ENCODE measurements at regions not wholly inside any gene's neighbourhood (a gene's known extent, or its start where the extent isn't known, plus 50 kb on each side); places are given as distances from the start of the nearest gene placed in this dataset.
A peak's percentile ranks its signal among the peaks of the same experiment; 100 is the strongest.

GRCh38 chr9:107214915-107215314 is 68.2 kb upstream of the RAD23B start:
- peak overlapping the region; percentile 45; the same call in 1 of the 2 replicates for H3K18ac ChIP-seq (ENCODE audit: low read depth, low read length)
- H3K4me1 ChIP-seq (ENCODE audit: control insufficient read depth, insufficient read depth, low read length): peaks cover 8% of the 10 kb centered on the region
- H3K14ac ChIP-seq (replicated peaks; ENCODE audit: low read depth, low read length): peak overlapping the region; percentile 26; the same call in 1 of the 2 replicates
- WGBS, 2 experiments (ENCODE audit: extremely low coverage in 2 of 2, insufficient read length in 1 of 2): no CpG with 5 or more reads among the region's 2 CpGs
- no peak overlapping the region for H3K4ac ChIP-seq (ENCODE audit: low read depth, low read length)
- H3K9me3 ChIP-seq (ENCODE audit: control insufficient read depth, insufficient read depth, low read length): no peaks in the 10 kb centered on the region
- in situ Hi-C loops (cut with MboI; ENCODE audit: low sequenced_read_pairs) (no loop called here), intact Hi-C loops (cut with micrococcal nuclease) (no loop called here), dilution Hi-C loops (cut with HindIII; ENCODE audit: low sequenced_read_pairs, unreplicated experiment) (no loop called here)
- no peak for TF ChIP-seq BHLHE40 (IDR thresholded peaks at IDR 0.05; ENCODE audit: low read depth, low read length)
- TF ChIP-seq MAFK (IDR thresholded peaks at IDR 0.05; ENCODE audit: low read depth, low read length): peak; percentile 45
- H4K8ac ChIP-seq (ENCODE audit: low read depth in 2 of 2, low read length in 2 of 2): no peak overlapping the region
- peak overlapping the region; percentile 1; the same call in 1 of the 3 replicates for H2BK15ac ChIP-seq (ENCODE audit: low read depth, low read length)
- peaks cover 3% of the 10 kb centered on the region; the same call in 1 of the 2 replicates for H3K9me1 ChIP-seq (ENCODE audit: insufficient read depth, low read length)
- peak; percentile 26 for DNase-seq
- H2AFZ ChIP-seq (replicated peaks; ENCODE audit: low read length, poor library complexity): no peak overlapping the region
- H3K23ac ChIP-seq (ENCODE audit: low read depth, low read length): no peak overlapping the region
- H3K27me3 ChIP-seq (ENCODE audit: control insufficient read depth, insufficient read depth, low read length): no peaks in the 10 kb centered on the region
- no peak overlapping the region; the same call in 1 of the 2 replicates for H3K4me2 ChIP-seq (ENCODE audit: low read depth, low read length)
- H2BK20ac ChIP-seq (ENCODE audit: low read depth, low read length): peak overlapping the region; percentile 49; the same call in 1 of the 2 replicates
- no peak overlapping the region; the same call in 1 of the 2 replicates for H2AK5ac ChIP-seq (ENCODE audit: low read depth, low read length)
- H3K36me3 ChIP-seq (ENCODE audit: control insufficient read depth, insufficient read depth, low read length): no peaks in the 10 kb centered on the region
- H3K27ac ChIP-seq (ENCODE audit: insufficient read depth, low read length): no peak overlapping the region
- H3K4me3 ChIP-seq (ENCODE audit: insufficient read depth, low read depth, low read length): no peak overlapping the region
- POLR2A ChIA-PET (ENCODE audit: unreplicated experiment): no interaction called here
- CTCF ChIA-PET: no interaction called here
- ATAC-seq (ENCODE audit: low read depth): peak; percentile 58
- BruUV-seq (replicated peaks): no TSS peak
- H4K20me1 ChIP-seq (ENCODE audit: insufficient read depth, low read length): no peaks in the 10 kb centered on the region
- H3K79me1 ChIP-seq (ENCODE audit: low read depth in 1 of 2, low read length in 2 of 2): no peaks in the 10 kb centered on the region
- peak overlapping the region; percentile 34; the same call in 1 of the 2 replicates for H2BK120ac ChIP-seq (ENCODE audit: low read depth, low read length)
- no peak overlapping the region for H4K5ac ChIP-seq (ENCODE audit: low read depth, low read length)
- no peak overlapping the region for H2AK9ac ChIP-seq (replicated peaks; ENCODE audit: low read depth, low read length, poor library complexity)
- H2BK5ac ChIP-seq (ENCODE audit: low read depth, low read length, poor library complexity, severe bottlenecking): no peak overlapping the region
- no peak overlapping the region for H3K9ac ChIP-seq (ENCODE audit: low read depth, low read length)
- H4K91ac ChIP-seq (ENCODE audit: insufficient read depth, low read depth, low read length): no peak overlapping the region
- no peak overlapping the region for H3K56ac ChIP-seq (ENCODE audit: extremely low read depth, insufficient read depth, low read length)
